ENCODE measurements at regions not wholly inside any gene's neighbourhood (a gene's known extent, or its start where the extent isn't known, plus 50 kb on each side); places are given as distances from the start of the nearest gene placed in this dataset.
"Not testable (repeated sequence)": the region's sequence is repeated elsewhere in the genome, so short reads cannot be mapped to it uniquely, and the experiment has no call there.

GRCh38 chr6:86730772-86731171 lies 206.6 kb upstream of the HTR1E start:
- not testable (repeated sequence) for DNase-seq

GRCh38 chr6:86730216-86730615 lies 207.1 kb upstream of the HTR1E start:
- DNase-seq = no peak

GRCh38 chr6:86728976-86729375 lies 208.4 kb upstream of the HTR1E start:
- DNase-seq = no peak

GRCh38 chr6:86724695-86725094 lies 212.6 kb upstream of the HTR1E start:
- no peak for DNase-seq

- DNase-seq = no peak
Observed at GRCh38 chr6:86723729-86724128, 213.6 kb upstream of the HTR1E start.

GRCh38 chr6:86723151-86723550 lies 214.2 kb upstream of the HTR1E start:
- no peak for DNase-seq

- no peak for DNase-seq
Observed at GRCh38 chr6:86722131-86722530, 215.2 kb upstream of the HTR1E start.

GRCh38 chr6:86715676-86716075 lies 221.7 kb upstream of the HTR1E start:
- DNase-seq = no peak

- no peak for DNase-seq
Observed at GRCh38 chr6:86712039-86712438, 225.3 kb upstream of the HTR1E start.

GRCh38 chr6:86707545-86708120 lies 229.7 kb upstream of the HTR1E start:
- DNase-seq = no peak

- no peak for DNase-seq
Observed at GRCh38 chr6:86706449-86706848, 230.9 kb upstream of the HTR1E start.

GRCh38 chr6:86701228-86701627 lies 236.1 kb upstream of the HTR1E start:
- DNase-seq = not testable (repeated sequence)

GRCh38 chr6:86686496-86686895 lies 250.8 kb upstream of the HTR1E start:
- no peak for DNase-seq

GRCh38 chr6:86685230-86685797 lies 252.0 kb upstream of the HTR1E start:
- no peak for DNase-seq

- DNase-seq = no peak
Observed at GRCh38 chr6:86683132-86683908, 254.0 kb upstream of the HTR1E start.

- no peak for DNase-seq
Observed at GRCh38 chr6:86682297-86682696, 255.0 kb upstream of the HTR1E start.

GRCh38 chr6:86681140-86681539 lies 256.2 kb upstream of the HTR1E start:
- DNase-seq = not testable (repeated sequence)

GRCh38 chr6:86672125-86672524 lies 265.2 kb upstream of the HTR1E start:
- DNase-seq = not testable (repeated sequence)

GRCh38 chr6:86657192-86657591 lies 280.1 kb upstream of the HTR1E start:
- no peak for DNase-seq

GRCh38 chr6:86629123-86629522 lies 308.2 kb upstream of the HTR1E start:
- DNase-seq = no peak

GRCh38 chr6:86619428-86619827 lies 317.9 kb upstream of the HTR1E start:
- DNase-seq = no peak

GRCh38 chr6:86615299-86615698 lies 322.0 kb upstream of the HTR1E start:
- no peak for DNase-seq

- DNase-seq = no peak
Observed at GRCh38 chr6:86609549-86610388, 327.6 kb upstream of the HTR1E start.

Data from COR-L47 (cell line).